ENCODE measurements at regions not wholly inside any gene's neighbourhood (a gene's known extent, or its start where the extent isn't known, plus 50 kb on each side); places are given as distances from the start of the nearest gene placed in this dataset.
A peak's percentile ranks its signal among the peaks of the same experiment; 100 is the strongest.

GRCh38 chr2:75865702-75866101, 155.0 kb upstream of the GCFC2 start (continued):
- TF ChIP-seq, protein P1, sequence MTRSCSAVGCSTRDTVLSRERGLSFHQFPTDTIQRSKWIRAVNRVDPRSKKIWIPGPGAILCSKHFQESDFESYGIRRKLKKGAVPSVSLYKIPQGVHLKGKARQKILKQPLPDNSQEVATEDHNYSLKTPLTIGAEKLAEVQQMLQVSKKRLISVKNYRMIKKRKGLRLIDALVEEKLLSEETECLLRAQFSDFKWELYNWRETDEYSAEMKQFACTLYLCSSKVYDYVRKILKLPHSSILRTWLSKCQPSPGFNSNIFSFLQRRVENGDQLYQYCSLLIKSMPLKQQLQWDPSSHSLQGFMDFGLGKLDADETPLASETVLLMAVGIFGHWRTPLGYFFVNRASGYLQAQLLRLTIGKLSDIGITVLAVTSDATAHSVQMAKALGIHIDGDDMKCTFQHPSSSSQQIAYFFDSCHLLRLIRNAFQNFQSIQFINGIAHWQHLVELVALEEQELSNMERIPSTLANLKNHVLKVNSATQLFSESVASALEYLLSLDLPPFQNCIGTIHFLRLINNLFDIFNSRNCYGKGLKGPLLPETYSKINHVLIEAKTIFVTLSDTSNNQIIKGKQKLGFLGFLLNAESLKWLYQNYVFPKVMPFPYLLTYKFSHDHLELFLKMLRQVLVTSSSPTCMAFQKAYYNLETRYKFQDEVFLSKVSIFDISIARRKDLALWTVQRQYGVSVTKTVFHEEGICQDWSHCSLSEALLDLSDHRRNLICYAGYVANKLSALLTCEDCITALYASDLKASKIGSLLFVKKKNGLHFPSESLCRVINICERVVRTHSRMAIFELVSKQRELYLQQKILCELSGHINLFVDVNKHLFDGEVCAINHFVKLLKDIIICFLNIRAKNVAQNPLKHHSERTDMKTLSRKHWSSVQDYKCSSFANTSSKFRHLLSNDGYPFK (CRISPR knock-in tag; IDR thresholded peaks at IDR 0.05; ENCODE audit: borderline replicate concordance), result no peak
- TF ChIP-seq SP5 (CRISPR knock-in tag; IDR thresholded peaks at IDR 0.05; ENCODE audit: borderline replicate concordance, low read depth) (0 out of 2 replicates have a peak, but pooled peaks have one; percentile 20), HNF4G (IDR thresholded peaks at IDR 0.05; ENCODE audit: borderline replicate concordance, low read depth, low read length) (peak; percentile 65; the same call in 1 of the 2 replicates), HNF4G (CRISPR knock-in tag; IDR thresholded peaks at IDR 0.05; ENCODE audit: borderline replicate concordance, low read depth) (peak; percentile 46; the same call in 1 of the 2 replicates)

GRCh38 chr2:75865083-75865482, 154.4 kb upstream of the GCFC2 start:
- intact Hi-C loops (cut with micrococcal nuclease; ENCODE audit: unreplicated experiment) (no loop called here), in situ Hi-C loops (cut with HindIII; ENCODE audit: extremely low pct_ligation_motif_present, low pct_unique_long_range_greater_than_20kb) (no loop called here)
- no TSS peak for BruUV-seq (replicated peaks)
- peaks cover 13% of the 10 kb centered on the region for H3K4me1 ChIP-seq (ENCODE audit: insufficient read depth, low read length)
- no peak overlapping the region for H3K4me2 ChIP-seq (ENCODE audit: low read depth, low read length)
- no peaks in the 10 kb centered on the region for H3K9me3 ChIP-seq (ENCODE audit: low read length)
- ATAC-seq (no peak), FAIRE-seq (no peak), DNase-seq (ENCODE audit: low spot score) (no peak)
- POLR2A ChIA-PET, result no interaction called here
- no peak overlapping the region for H3K9ac ChIP-seq (ENCODE audit: insufficient read depth, low read depth, low read length)
- CTCF ChIA-PET (ENCODE audit: low intra/inter-chr PET ratio, low total read pairs), result no interaction called here
- H4K20me1 ChIP-seq (ENCODE audit: insufficient read depth, low read length), result no peaks in the 10 kb centered on the region
- WGBS (ENCODE audit: low lambda C conversion rate), result 3% methylated on average over 2 of the region's 2 CpGs
- H3K79me2 ChIP-seq (ENCODE audit: insufficient read depth, low read length), result no peaks in the 10 kb centered on the region
- H2AFZ ChIP-seq (ENCODE audit: low read length), result no peak overlapping the region
- H3K4me3 ChIP-seq (replicated peaks in 1 of 3; ENCODE audit: insufficient read depth in 1 of 3, low read depth in 2 of 3, low read length in 3 of 3), result no peak overlapping the region
- H3K27me3 ChIP-seq (ENCODE audit: control insufficient read depth in 1 of 2, insufficient read depth in 2 of 2, low read length in 2 of 2), result no peaks in the 10 kb centered on the region
- no peak overlapping the region for H3K27ac ChIP-seq (ENCODE audit: extremely low read length, insufficient read depth, low read length)
- no peaks in the 10 kb centered on the region for H3K36me3 ChIP-seq (replicated peaks in 1 of 2; ENCODE audit: control insufficient read depth in 1 of 2, insufficient read depth in 2 of 2, low read length in 2 of 2)
- TF ChIP-seq TAF1 (CRISPR knock-in tag; IDR thresholded peaks at IDR 0.05) (no peak), ZBTB21 (CRISPR knock-in tag; IDR thresholded peaks at IDR 0.05) (no peak), ARID2 (CRISPR knock-in tag; IDR thresholded peaks at IDR 0.05; ENCODE audit: borderline replicate concordance) (no peak), ZNF101 (CRISPR knock-in tag; IDR thresholded peaks at IDR 0.05; ENCODE audit: borderline replicate concordance, low read depth) (no peak), RBFOX2 (IDR thresholded peaks at IDR 0.05; ENCODE audit: low read depth, low read length) (no peak), ZFP62 (CRISPR knock-in tag; IDR thresholded peaks at IDR 0.05) (no peak), ZSCAN30 (CRISPR knock-in tag; IDR thresholded peaks at IDR 0.05) (no peak), ZBTB20 (CRISPR knock-in tag; IDR thresholded peaks at IDR 0.05; ENCODE audit: borderline replicate concordance, low read depth) (no peak)
- TF ChIP-seq, protein P2, sequence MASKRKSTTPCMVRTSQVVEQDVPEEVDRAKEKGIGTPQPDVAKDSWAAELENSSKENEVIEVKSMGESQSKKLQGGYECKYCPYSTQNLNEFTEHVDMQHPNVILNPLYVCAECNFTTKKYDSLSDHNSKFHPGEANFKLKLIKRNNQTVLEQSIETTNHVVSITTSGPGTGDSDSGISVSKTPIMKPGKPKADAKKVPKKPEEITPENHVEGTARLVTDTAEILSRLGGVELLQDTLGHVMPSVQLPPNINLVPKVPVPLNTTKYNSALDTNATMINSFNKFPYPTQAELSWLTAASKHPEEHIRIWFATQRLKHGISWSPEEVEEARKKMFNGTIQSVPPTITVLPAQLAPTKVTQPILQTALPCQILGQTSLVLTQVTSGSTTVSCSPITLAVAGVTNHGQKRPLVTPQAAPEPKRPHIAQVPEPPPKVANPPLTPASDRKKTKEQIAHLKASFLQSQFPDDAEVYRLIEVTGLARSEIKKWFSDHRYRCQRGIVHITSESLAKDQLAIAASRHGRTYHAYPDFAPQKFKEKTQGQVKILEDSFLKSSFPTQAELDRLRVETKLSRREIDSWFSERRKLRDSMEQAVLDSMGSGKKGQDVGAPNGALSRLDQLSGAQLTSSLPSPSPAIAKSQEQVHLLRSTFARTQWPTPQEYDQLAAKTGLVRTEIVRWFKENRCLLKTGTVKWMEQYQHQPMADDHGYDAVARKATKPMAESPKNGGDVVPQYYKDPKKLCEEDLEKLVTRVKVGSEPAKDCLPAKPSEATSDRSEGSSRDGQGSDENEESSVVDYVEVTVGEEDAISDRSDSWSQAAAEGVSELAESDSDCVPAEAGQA (IDR thresholded peaks at IDR 0.05; ENCODE audit: low read depth), result no peak
- TF ChIP-seq, protein P2 (CRISPR knock-in tag; IDR thresholded peaks at IDR 0.05; ENCODE audit: borderline replicate concordance), result no peak
